Sigmoid colon (tissue), 4 donors: ENCODE measurements at regions not wholly inside any gene's neighbourhood (a gene's known extent, or its start where the extent isn't known, plus 50 kb on each side); places are given as distances from the start of the nearest gene placed in this dataset.

ENCODE experiments used
- EP300 ChIP-seq, 4 donors: sonication (generic); formaldehyde crosslinking; IDR thresholded peaks; one replicate each; pipeline ENCODE4 v1.6.1; 2017; ENCODE audit warnings: antibody characterized with exemption in 4 of 4
- TF ChIP-seq, protein P1 (sequence below), 4 experiments: fragments of 450-650 bp in 3 of 4; fragments of 200-600 bp in 1 of 4; IDR thresholded peaks; one replicate each; pipeline ENCODE4 v1.5.1; 2016 to 2019; ENCODE audit warnings: antibody characterized with exemption in 4 of 4, mild to moderate bottlenecking in 3 of 4, moderate library complexity in 2 of 4

DNA sequence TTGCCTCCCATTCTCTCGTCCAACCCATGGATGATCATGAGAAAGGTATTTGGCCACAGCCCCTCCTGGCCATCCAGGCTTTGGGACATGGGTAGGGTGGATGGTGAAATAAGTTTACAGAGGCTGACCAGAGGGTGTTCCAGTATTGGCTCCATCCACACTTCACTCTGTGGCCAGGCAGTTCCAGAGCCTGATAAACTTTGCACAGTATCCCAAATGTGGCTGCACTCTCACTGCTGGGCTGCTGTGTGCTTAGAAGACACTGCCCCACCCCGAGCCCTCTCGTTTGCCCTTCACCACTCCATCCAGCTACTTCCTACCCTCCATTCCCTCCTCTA lies 72.0 kb upstream of the ZMIZ1 start:
- TF ChIP-seq, protein P1, sequence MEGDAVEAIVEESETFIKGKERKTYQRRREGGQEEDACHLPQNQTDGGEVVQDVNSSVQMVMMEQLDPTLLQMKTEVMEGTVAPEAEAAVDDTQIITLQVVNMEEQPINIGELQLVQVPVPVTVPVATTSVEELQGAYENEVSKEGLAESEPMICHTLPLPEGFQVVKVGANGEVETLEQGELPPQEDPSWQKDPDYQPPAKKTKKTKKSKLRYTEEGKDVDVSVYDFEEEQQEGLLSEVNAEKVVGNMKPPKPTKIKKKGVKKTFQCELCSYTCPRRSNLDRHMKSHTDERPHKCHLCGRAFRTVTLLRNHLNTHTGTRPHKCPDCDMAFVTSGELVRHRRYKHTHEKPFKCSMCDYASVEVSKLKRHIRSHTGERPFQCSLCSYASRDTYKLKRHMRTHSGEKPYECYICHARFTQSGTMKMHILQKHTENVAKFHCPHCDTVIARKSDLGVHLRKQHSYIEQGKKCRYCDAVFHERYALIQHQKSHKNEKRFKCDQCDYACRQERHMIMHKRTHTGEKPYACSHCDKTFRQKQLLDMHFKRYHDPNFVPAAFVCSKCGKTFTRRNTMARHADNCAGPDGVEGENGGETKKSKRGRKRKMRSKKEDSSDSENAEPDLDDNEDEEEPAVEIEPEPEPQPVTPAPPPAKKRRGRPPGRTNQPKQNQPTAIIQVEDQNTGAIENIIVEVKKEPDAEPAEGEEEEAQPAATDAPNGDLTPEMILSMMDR (IDR thresholded peaks at IDR 0.05), result no peak
- TF ChIP-seq EP300 (IDR thresholded peaks at IDR 0.05), result no peak
